K562 (cell line): ENCODE measurements at regions not wholly inside any gene's neighbourhood (a gene's known extent, or its start where the extent isn't known, plus 50 kb on each side); places are given as distances from the start of the nearest gene placed in this dataset.
A peak's percentile ranks its signal among the peaks of the same experiment; 100 is the strongest.

ENCODE experiments used
- ATAC-seq: fragments of 200-7000 bp; cut with Tn5 transposase; 3 replicates; pipeline ENCODE4 v1.9.1; 2020; ENCODE audit warnings: moderate library complexity
- BruUV-seq: library from RNA; stranded (reverse); fragments of 400-500 nt; replicated peaks from 2 replicates; lab custom pipeline; 2021; lab: Mats Ljungman, UMichigan
- CTCF ChIA-PET: fragments of 300-600 bp; formaldehyde crosslinking; extraction: SDS; loops from one replicate; lab custom pipeline; 2021; ENCODE audit warnings: low intra/inter-chr PET ratio; lab: Yijun Ruan, JAX
- POLR2A ChIA-PET: fragments of 300-600, 350-650 bp; sonication (Branson Sonifier 250); formaldehyde crosslinking; extraction: SDS; loops from one replicate; lab custom pipeline; 2021; ENCODE audit warnings: antibody characterized with exemption, inconsistent platforms; lab: Yijun Ruan, JAX
- DNase-seq, 4 experiments: peaks; one replicate each; pipeline versions ENCODE4 v3.0.0 to v3.0.0-alpha.2; 2011 to 2018; ENCODE audit warnings: low spot score in 3 of 4, mixed read lengths in 3 of 4; ENCODE audit errors: extremely low read depth in 1 of 4
- FAIRE-seq: peaks from 2 replicates; lab custom pipeline; 2011; peaks lifted over from hg19 to GRCh38; lab: Jason Lieb, UNC
- H2AFZ ChIP-seq: 2 replicates; pipeline ENCODE4 v1.6.0; 2011; ENCODE audit warnings: low read depth, low read length, control low read depth, inconsistent platforms
- H3K27ac ChIP-seq: fragments of 200-600 bp; 3 replicates; pipeline ENCODE4 v1.8.0; 2011; ENCODE audit warnings: low read depth, mild to moderate bottlenecking, control low read depth, inconsistent platforms, low read length, moderate library complexity, mixed read lengths; ENCODE audit errors: extremely low read depth
- H3K27me3 ChIP-seq, 2 experiments: fragments of 300-600 bp in 1 of 2; 2 replicates in 1 of 2; 3 replicates in 1 of 2; pipeline versions ENCODE4 v1.6.0 to v1.8.0; 2011; ENCODE audit warnings: inconsistent platforms in 2 of 2, low read length in 2 of 2, mild to moderate bottlenecking in 1 of 2, mixed read lengths in 1 of 2, moderate library complexity in 1 of 2; ENCODE audit not compliant: control insufficient read depth in 2 of 2, insufficient read depth in 2 of 2
- H3K36me3 ChIP-seq: fragments of 300-600 bp; 3 replicates; pipeline ENCODE4 v1.8.0; 2011; ENCODE audit warnings: mild to moderate bottlenecking, low read length, inconsistent platforms; ENCODE audit not compliant: control insufficient read depth, insufficient read depth
- H3K4me1 ChIP-seq, 2 experiments: fragments of 200-600 bp in 1 of 2; replicated peaks in 1 of 2; 2 replicates in 1 of 2; 3 replicates in 1 of 2; pipeline versions ENCODE4 v1.5.1 to v1.8.0; 2011; ENCODE audit warnings: inconsistent platforms in 2 of 2, low read length in 2 of 2, mild to moderate bottlenecking in 1 of 2, mixed read lengths in 1 of 2, moderate library complexity in 1 of 2; ENCODE audit not compliant: control insufficient read depth in 2 of 2, insufficient read depth in 2 of 2
- H3K4me2 ChIP-seq: 2 replicates; pipeline ENCODE4 v1.6.1; 2011; ENCODE audit warnings: low read length, control low read depth, inconsistent platforms, mixed read lengths; ENCODE audit not compliant: insufficient read depth
- H3K4me3 ChIP-seq: fragments of 200-600 bp; sonication (generic), shearing (Covaris generic); 2 replicates; pipeline ENCODE4 v1.5.1; 2016; ENCODE audit warnings: control low read depth, inconsistent platforms
- H3K79me2 ChIP-seq: fragments of 200-600 bp; 3 replicates; pipeline ENCODE4 v1.8.0; 2011; ENCODE audit warnings: low read length, inconsistent platforms; ENCODE audit not compliant: control insufficient read depth, insufficient read depth
- H3K9ac ChIP-seq, 2 experiments: 2 replicates each; pipeline versions ENCODE4 v1.6.0 to v1.6.1; 2011; ENCODE audit warnings: low read depth in 2 of 2, low read length in 2 of 2, control low read depth in 1 of 2, inconsistent platforms in 1 of 2, mild to moderate bottlenecking in 1 of 2, mixed read lengths in 1 of 2; ENCODE audit not compliant: insufficient read depth in 1 of 2
- H3K9me1 ChIP-seq: one replicate; pipeline ENCODE4 v1.6.0; 2011; ENCODE audit warnings: inconsistent platforms, mild to moderate bottlenecking, low read length, moderate library complexity; ENCODE audit not compliant: control insufficient read depth, insufficient read depth
- H3K9me3 ChIP-seq: replicated peaks from 2 replicates; pipeline ENCODE4 v1.5.1; 2011; ENCODE audit warnings: low read depth, low read length, inconsistent platforms; ENCODE audit not compliant: control insufficient read depth, insufficient read depth
- H4K20me1 ChIP-seq: replicated peaks from 2 replicates; pipeline ENCODE4 v1.6.1; 2011; ENCODE audit warnings: low read length, inconsistent platforms, mixed read lengths; ENCODE audit not compliant: control insufficient read depth, insufficient read depth
- CCAR2 ChIP-seq: fragments of 200-400 bp; formaldehyde crosslinking; IDR thresholded peaks from 2 replicates; pipeline ENCODE4 v1.6.1; 2017; ENCODE audit warnings: mild to moderate bottlenecking, low read depth, low read length
- CHAMP1 ChIP-seq: fragments of 450-650 bp; IDR thresholded peaks from 2 replicates; pipeline ENCODE4 v1.6.1; 2016; ENCODE audit warnings: mild to moderate bottlenecking
- CREBBP ChIP-seq: IDR thresholded peaks from one replicate; pipeline ENCODE4 v1.6.1; 2012; ENCODE audit warnings: low read depth, mild to moderate bottlenecking, control low read depth, inconsistent platforms, low read length
- CTCF ChIP-seq, 3 experiments: IDR thresholded peaks in 2 of 3; conservative IDR thresholded peaks in 1 of 3; 2 replicates each; pipeline ENCODE4 v1.5.1; 2011 to 2012; ENCODE audit warnings: low read length in 3 of 3, mild to moderate bottlenecking in 3 of 3, control low read depth in 2 of 3, improper control_type of control experiment in 1 of 3, inconsistent platforms in 1 of 3, low read depth in 1 of 3, mixed read lengths in 1 of 3, moderate library complexity in 1 of 3; ENCODE audit not compliant: insufficient read depth in 2 of 3
- E2F1 ChIP-seq: sonication (generic); formaldehyde crosslinking; IDR thresholded peaks from 2 replicates; pipeline ENCODE4 v1.8.1; 2023; ENCODE audit warnings: mild to moderate bottlenecking, missing genetic modification reagents, moderate library complexity
- ESRRB ChIP-seq: fragments of 250-450 bp; sonication (Bioruptor Pico); IDR thresholded peaks from 2 replicates; pipeline ENCODE4 v1.5.0; 2020; ENCODE audit warnings: mild to moderate bottlenecking, moderate library complexity, borderline replicate concordance
- HMG20B ChIP-seq: fragments of 250-450 bp; sonication (Bioruptor Pico); IDR thresholded peaks from 2 replicates; pipeline ENCODE4 v1.5.0; 2021; ENCODE audit warnings: mild to moderate bottlenecking
- ILK ChIP-seq: fragments of 450-650 bp; IDR thresholded peaks from 2 replicates; pipeline ENCODE4 v1.6.1; 2016; ENCODE audit warnings: missing genetic modification characterization, low read depth, mild to moderate bottlenecking, missing compliant biosample characterization, moderate library complexity, borderline replicate concordance
- NCOA1 ChIP-seq: fragments of 450-650 bp; IDR thresholded peaks from 2 replicates; pipeline ENCODE4 v1.6.1; 2016; ENCODE audit warnings: low read depth
- NR3C1 ChIP-seq: sonication (generic); formaldehyde crosslinking; IDR thresholded peaks from 2 replicates; pipeline ENCODE4 v1.8.1; 2022; ENCODE audit warnings: missing genetic modification reagents
- PHB2 ChIP-seq: fragments of 450-650 bp; IDR thresholded peaks from 2 replicates; pipeline ENCODE4 v1.6.1; 2017; ENCODE audit warnings: low read depth
- PML ChIP-seq: IDR thresholded peaks from 2 replicates; pipeline ENCODE4 v1.6.1; 2012; ENCODE audit warnings: low read length, inconsistent platforms
- RAD21 ChIP-seq, 2 experiments: fragments of 250-450 bp in 1 of 2; fragments of 450-650 bp in 1 of 2; sonication (Bioruptor Pico) in 1 of 2; formaldehyde crosslinking in 1 of 2; IDR thresholded peaks in 1 of 2; conservative IDR thresholded peaks in 1 of 2; 2 replicates each; pipeline versions ENCODE4 v1.4.0 to v1.8.0; 2020 to 2022; ENCODE audit warnings: mild to moderate bottlenecking in 2 of 2, moderate library complexity in 1 of 2
- RBM25 ChIP-seq: fragments of 200-400 bp; formaldehyde crosslinking; IDR thresholded peaks from 2 replicates; pipeline ENCODE4 v1.6.1; 2018; ENCODE audit warnings: low read length, low read depth, moderate library complexity; ENCODE audit not compliant: severe bottlenecking
- SETDB1 ChIP-seq: IDR thresholded peaks from one replicate; pipeline ENCODE4 v1.6.1; 2012; ENCODE audit warnings: low read length, control low read depth, inconsistent platforms
- ZNF444 ChIP-seq: fragments of 250-450 bp; sonication (Bioruptor Pico); IDR thresholded peaks from 2 replicates; pipeline ENCODE4 v1.4.0; 2020; ENCODE audit warnings: mild to moderate bottlenecking, moderate library complexity
- WGBS: fragments of 100-300 bp; shearing (Covaris generic); methylation state at CpG from one replicate; pipeline ENCODE4 v1.1.6; 2016; ENCODE audit warnings: low coverage, mixed read lengths; ENCODE audit not compliant: insufficient coverage; ENCODE audit errors: missing lambda C conversion rate; 5-methylcytosine and 5-hydroxymethylcytosine counted together
- in situ Hi-C: fragments of 300-500 bp; cut with MboI; formaldehyde crosslinking; loops from 4 replicates; pipeline ENCODE4 v1.15.0; 2018; ENCODE audit warnings: inconsistent platforms, mixed read lengths
- intact Hi-C: fragments of 100-400 bp; cut with micrococcal nuclease; formaldehyde crosslinking; loops from 2 replicates; pipeline ENCODE4 v1.14.2; 2022

- TF ChIP-seq CHAMP1 = no peak
- no peak for TF ChIP-seq NR3C1 (CRISPR knock-in tag)
Observed at GRCh38 chr10:111206521-111206920, 129.7 kb downstream of the ADRA2A start (continued).

- ATAC-seq (peak; percentile 48; the same call in 1 of the 3 replicates), DNase-seq (peak in 2 of 4 experiments; percentile 2 to 9), FAIRE-seq (no peak)
- H3K9me1 ChIP-seq = no peaks in the 10 kb centered on the region
- H3K4me1 ChIP-seq = no peaks in the 10 kb centered on the region
- H3K9ac ChIP-seq = no peak overlapping the region
- no peaks in the 10 kb centered on the region for H4K20me1 ChIP-seq
- CTCF ChIA-PET = interaction anchor here (0.6 to 0.7 kb wide), 2 partner anchors 129 to 461 kb away, joined by 3 read pairs; no protein-coding TSS in a partner anchor
- in situ Hi-C loops = no loop called here
- no peaks in the 10 kb centered on the region for H3K9me3 ChIP-seq
- WGBS = 0% methylated on average over 5 of the region's 5 CpGs
- H3K27ac ChIP-seq = no peak overlapping the region
- H2AFZ ChIP-seq = no peak overlapping the region
- H3K27me3 ChIP-seq = no peaks in the 10 kb centered on the region
- H3K4me2 ChIP-seq = no peak overlapping the region
- intact Hi-C loops = loop anchor here (1.0 kb wide), 1 partner anchor 131 kb away; no protein-coding TSS in a partner anchor
- H3K79me2 ChIP-seq = no peaks in the 10 kb centered on the region
- POLR2A ChIA-PET = interaction anchor here (0.6 kb wide), 1 partner anchor 907 kb away, joined by 3 read pairs; no protein-coding TSS in a partner anchor
- H3K36me3 ChIP-seq = no peaks in the 10 kb centered on the region
- H3K4me3 ChIP-seq = no peak overlapping the region
- BruUV-seq = no TSS peak
- TF ChIP-seq HMG20B (no peak), PHB2 (no peak), ILK (no peak), CREBBP (no peak), ZNF444 (CRISPR knock-in tag) (no peak), E2F1 (CRISPR knock-in tag) (no peak), ESRRB (no peak), RBM25 (no peak), SETDB1 (no peak), RAD21 (CRISPR knock-in tag; conservative IDR thresholded peaks at IDR 0.05 in 1 of 2, IDR thresholded peaks at IDR 0.05 in 1 of 2) (peak; percentile 56 to 63), CTCF (IDR thresholded peaks at IDR 0.05 in 2 of 3, conservative IDR thresholded peaks at IDR 0.05 in 1 of 3; ENCODE audit: insufficient read depth in 2 of 3, low read depth in 1 of 3, low read length in 3 of 3) (peak; percentile 35 to 47 (median 46); a peak in 3 of 6 replicates), CCAR2 (no peak), PML (no peak), NCOA1 (no peak)
Observed at GRCh38 chr10:111207500-111207899, 130.7 kb downstream of the ADRA2A start.
